ELR (cell line): ENCODE measurements at regions not wholly inside any gene's neighbourhood (a gene's known extent, or its start where the extent isn't known, plus 50 kb on each side); places are given as distances from the start of the nearest gene placed in this dataset.
A peak's percentile ranks its signal among the peaks of the same experiment; 100 is the strongest.
"Not testable (repeated sequence)": the region's sequence is repeated elsewhere in the genome, so short reads cannot be mapped to it uniquely, and the experiment has no call there.

ENCODE experiments used
- DNase-seq: peaks from one replicate; pipeline ENCODE4 v3.0.0-alpha.2; 2015; ENCODE audit warnings: low read depth

DNA sequence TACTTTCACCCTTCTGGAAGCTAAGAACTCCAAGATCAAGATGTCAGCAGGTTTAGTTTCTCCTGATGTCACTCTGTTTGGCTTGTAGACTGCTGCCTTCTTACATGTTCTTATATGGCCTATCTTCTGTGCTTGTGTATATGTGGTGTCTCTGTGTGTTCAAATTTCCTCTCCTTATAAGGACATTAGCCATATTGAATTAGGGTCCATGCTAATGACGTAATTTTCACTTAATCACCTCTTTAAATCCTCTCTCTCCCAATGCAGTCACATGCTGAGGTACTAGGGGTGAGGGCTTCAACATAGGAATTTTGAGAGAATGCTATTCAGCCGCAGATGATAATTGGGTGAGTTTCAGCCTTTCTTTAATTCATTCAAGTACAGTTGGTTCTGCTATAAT lies 458.3 kb upstream of the SYT4 start:
- no peak for DNase-seq

DNA sequence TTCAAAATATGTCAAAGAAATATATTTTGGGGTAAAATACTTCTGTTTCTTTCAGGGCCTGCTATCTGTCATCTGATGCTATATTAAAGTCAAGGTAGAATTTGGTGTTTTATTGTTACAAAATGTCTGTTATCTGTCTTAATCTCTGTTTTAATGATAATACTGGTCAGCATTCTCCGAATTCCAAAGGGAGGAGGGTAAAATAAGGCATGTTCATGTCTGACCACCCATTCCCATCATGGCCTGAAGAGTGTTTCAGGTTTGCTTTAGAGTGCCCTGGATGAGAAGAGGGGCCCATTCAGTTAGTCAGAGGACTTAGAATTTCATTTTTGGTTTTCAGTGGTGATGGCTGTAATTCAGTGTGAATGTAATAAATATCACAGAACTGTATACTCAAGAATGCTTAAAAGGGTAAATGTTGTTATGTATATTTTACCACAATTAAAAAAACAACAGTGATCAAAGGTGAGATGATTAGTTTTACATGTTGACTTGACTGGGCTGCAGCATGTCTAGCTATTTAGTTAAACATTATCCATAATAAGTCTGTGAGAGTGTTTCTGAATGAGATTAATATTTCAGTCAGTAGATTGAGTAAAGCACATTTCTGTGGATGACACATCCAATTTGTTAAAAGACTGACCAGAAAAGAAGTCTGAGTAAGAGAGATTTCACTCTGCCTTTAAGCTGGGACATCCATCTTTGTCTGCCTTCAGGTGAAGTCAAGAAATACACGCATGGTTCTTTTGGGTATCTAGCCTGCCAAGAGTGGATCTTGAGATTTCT lies 467.9 kb upstream of the SYT4 start:
- DNase-seq, result no peak

- DNase-seq, result no peak
Observed at GRCh38 chr18:43751203-43751602, 473.9 kb upstream of the SYT4 start.

DNA sequence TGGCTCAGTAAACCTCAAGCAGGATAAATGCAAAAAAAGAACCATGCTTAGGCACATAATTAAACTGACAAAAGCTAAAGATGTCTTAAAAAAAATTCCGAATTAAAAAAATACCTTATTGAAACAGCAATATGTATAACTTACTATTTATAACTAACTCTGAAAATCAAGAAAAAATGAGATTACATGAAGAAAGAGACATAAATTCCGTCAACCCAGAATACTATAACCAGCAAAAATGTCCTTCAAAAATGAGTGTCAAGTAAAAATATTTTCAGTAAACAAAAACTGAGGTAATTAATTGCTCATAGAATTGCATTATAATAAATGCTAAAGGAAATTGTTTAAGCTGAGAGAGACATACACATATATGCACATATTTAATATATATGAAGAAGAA lies 474.5 kb upstream of the SYT4 start:
- no peak for DNase-seq

DNA sequence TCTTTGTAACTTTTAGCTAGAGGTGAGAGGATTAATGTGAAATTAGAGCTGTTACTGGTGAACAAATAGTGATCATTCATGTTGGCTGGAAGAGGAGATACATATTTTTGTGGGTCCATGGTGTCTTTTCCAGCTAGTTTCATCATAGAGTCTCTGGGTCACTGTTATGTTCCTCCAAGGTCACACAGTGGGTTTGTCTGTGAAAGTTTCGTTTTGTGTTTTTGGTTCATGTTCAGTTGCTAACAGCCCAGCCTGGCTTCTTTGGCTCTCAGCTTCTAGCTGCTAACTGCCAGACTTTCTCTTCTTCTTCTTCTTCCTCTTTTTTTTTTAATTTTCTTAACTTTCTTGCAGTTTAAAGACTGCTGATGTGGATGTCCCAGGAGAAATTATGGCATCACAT lies 480.0 kb upstream of the SYT4 start:
- no peak for DNase-seq

DNA sequence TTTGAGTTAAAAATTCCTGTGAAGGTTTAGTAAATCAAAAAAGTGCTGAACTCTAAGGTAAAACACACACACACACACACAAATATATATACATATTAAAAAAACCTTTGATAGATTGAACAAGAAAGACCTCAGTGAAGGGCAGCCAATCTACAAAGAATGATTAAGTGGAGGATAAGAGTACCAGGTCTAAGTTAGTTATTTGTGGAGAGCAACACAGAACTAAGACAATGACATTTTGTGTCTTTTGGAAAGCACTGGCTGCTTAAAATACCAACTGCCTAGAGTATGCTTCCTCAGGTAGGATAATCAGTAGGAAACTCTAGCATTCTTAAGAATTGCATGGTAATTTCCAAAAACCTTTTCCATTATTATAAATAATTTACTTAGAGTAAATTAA lies 481.4 kb upstream of the SYT4 start:
- no peak for DNase-seq

- no peak for DNase-seq
Observed at GRCh38 chr18:43760010-43760409, 482.7 kb upstream of the SYT4 start.

- no peak for DNase-seq
Observed at GRCh38 chr18:43772907-43773306, 495.6 kb upstream of the SYT4 start.

DNA sequence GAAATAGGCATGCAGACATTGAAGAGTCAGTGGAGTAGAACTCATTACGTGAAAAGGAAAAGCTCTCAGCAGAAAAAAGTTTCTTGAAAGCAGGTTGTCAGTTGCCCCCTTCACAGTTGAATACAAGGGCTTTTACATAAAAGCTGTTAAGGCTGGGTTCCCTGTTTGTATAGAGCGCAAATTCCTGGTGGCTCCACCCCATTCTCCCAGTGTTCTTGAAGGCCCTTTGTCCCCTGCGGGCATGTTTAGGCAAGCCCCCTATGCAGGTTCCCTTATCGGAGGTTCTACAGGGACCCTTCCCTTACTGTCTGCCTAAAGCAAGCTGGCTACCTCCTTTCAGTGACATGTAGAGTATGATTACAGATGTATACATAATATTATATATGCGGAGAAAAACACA lies 497.2 kb upstream of the SYT4 start:
- DNase-seq, result no peak

- DNase-seq, result no peak
Observed at GRCh38 chr18:43775591-43775990, 498.3 kb upstream of the SYT4 start.

DNA sequence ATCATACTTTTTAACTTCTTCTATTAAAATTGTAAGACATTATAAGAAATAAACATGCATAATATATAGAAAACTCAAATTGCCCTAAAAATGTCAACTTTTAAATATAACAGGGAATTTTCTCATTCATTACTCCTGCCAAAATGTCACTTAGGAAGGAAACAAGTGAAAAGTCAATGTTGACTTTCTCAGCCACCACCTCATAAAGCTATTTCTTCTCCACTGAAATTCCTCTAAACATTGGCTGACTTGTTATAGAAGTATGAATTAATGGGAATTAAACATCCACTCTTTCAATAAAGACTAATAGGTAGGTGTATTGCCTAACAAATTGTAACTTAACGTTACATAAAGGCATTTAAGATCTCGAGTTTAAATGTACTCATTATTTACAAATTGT lies 499.7 kb upstream of the SYT4 start:
- DNase-seq, result no peak

DNA sequence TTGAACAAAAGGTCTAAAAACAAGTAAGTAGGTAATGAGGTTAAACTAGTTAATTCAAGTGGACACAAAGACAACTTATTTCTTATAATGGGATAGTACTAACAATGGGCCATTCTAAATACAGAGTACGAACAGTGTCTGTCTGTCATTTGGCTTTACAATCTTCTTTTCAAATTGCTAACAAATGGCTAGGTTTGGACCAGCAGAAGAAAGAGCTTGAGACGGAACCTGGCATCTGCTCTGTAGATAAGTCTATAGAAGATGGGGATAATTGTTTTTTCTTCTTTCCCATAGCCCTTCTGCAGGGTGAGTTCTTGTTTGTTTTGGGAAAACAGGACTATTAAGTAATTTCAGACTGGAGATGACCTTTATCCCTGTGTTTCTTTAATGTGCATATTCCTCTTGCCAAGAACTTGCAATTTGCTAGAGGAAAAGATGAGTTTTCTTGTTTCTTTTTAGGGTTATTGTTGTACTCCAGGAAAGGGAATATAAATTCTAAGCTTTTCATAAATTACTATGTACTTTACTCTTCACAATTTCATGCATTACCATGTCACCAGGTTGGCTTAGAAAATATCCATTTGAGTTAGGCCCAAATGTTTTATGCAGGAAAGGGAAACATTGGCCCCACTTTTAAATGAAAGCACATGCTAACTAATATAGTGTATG lies 500.5 kb upstream of the SYT4 start:
- DNase-seq, result no peak

GRCh38 chr18:43780782-43781340 lies 503.6 kb upstream of the SYT4 start:
- DNase-seq, result peak; percentile 51

DNA sequence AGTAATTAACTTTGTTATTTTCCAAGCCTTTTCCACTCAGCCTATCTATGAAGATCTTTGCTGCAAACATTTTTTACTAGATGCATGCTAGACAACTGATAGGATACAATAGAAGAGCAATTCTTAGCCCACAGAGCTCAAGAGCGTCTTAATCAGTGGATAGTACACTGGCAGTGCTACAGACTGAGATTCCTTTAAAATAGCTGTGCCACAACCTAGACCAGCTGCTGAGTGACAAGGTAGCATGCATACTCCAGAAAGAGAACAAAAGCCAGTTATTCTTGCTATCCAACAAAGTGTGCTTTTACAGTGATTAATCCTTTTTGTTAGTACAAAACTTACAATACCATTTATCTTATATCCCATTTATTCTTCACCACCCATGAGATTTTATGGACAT lies 507.9 kb upstream of the SYT4 start:
- no peak for DNase-seq

- DNase-seq, result no peak
Observed at GRCh38 chr18:43786893-43787292, 509.6 kb upstream of the SYT4 start.

DNA sequence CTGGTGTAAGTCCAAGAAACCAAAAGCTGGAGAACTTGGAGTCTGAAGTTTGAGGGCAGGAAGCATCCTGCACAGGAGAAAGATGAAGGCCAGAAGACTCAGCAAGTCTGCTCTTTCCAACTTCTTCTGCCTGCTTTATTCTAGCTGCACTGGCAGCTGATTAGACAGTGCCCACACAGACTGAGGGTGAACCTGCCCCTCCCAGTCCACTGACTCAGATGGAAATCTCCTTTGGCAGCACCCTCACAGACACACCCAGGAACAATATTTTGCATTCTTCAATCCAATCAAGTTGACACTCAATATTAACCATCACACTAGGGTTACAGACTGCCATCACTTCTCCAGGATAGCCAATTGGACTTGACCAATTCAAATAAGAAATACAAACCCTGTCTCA lies 510.4 kb upstream of the SYT4 start:
- DNase-seq, result not testable (repeated sequence)

- DNase-seq, result no peak
Observed at GRCh38 chr18:43789234-43790000, 512.1 kb upstream of the SYT4 start.

- no peak for DNase-seq
Observed at GRCh38 chr18:43793910-43794309, 516.6 kb upstream of the SYT4 start.

DNA sequence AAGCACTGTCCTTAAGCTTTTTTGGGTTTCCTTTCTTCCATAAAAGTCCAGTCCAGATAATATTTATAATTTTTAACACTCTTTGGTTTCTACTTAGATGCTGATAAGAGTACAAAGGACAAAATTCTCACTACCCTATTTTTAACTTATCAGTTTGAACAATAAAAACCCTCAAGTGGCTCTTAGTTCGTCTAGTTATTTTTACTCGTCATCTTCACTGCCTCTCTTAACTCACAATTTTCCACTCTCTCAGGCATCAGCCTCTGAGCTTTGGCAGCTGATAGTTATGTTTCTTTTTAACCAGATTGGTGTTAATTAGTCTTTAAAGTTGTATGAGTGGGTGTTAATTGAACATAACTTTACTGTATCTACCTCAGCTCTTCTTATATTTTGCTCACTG lies 517.1 kb upstream of the SYT4 start:
- DNase-seq, result no peak

DNA sequence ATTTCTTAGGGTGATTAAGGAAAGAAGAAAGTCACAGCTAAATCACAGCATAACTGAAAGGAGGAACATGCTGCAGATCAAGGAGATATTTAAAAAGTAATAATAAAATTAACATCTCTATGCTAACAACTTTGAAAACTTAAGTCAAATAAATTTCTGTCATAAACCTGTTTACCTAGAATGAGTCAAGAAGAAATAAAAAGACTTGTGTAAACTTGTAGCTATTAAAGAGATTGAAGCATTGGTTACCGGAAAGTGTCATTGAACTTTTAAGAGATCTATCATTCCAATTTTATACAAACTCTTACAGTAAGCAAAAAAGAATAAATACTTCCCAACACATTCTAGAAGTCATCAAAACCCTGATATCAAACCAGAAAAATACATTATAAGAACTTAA lies 520.1 kb upstream of the SYT4 start:
- no peak for DNase-seq

GRCh38 chr18:43800584-43800983 lies 523.3 kb upstream of the SYT4 start:
- no peak for DNase-seq

DNA sequence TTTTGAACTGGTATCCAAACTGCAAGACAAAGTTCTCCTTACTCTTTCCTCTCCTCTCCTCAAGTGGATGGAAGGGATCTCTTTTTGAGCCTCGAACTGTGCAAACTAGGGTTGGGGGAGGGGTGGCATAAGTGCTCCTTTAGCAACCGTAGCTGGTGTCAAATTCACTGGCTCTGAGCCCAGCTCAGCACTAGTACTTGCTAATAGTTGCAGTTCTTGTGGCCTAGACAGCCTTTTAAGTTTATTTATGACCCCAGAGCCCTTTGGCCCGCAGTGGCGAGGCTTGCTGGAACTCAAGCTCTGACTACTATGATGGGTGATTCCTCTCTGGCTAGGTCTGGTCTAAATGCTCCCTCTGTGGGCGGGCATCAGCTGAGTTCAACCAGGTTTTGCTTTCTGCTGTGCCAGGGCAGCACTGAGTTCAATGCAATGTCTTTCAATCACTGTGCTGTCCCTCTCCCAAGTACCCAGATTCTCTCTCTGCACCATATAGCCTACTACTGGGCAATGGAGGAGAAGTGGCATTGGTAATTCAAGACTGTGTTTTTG lies 528.4 kb upstream of the SYT4 start:
- DNase-seq, result no peak

- no peak for DNase-seq
Observed at GRCh38 chr18:43812627-43813026, 535.3 kb upstream of the SYT4 start.
